NCI-H1105 treated with DMSO at 0.1 percent for 48 hours (cell line): ENCODE measurements at regions not wholly inside any gene's neighbourhood (a gene's known extent, or its start where the extent isn't known, plus 50 kb on each side); places are given as distances from the start of the nearest gene placed in this dataset.

Experiments
- DNase-seq: peaks from one replicate; lab custom pipeline; 2025; lab: John Stamatoyannopoulos, UW

DNA sequence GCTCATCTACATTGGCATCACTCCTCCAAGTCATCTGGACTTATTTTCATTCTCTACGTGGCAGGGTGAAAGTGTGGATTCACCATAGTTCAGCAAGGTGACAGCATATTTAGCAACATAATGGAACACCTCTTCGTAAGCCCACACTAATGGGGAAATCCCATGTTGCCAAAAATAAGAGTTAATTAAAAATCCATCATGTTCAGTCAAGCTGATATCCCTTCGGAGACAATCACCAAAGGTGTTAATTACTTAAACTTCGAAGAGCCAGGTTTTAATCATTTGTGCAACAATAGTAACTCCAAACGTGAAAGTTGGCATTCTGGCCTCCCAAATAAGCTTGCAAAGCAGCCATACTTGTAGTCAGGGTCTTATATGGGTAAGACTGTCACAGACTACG, 242.9 kb downstream of the NSG2 start:
- DNase-seq: no peak

DNA sequence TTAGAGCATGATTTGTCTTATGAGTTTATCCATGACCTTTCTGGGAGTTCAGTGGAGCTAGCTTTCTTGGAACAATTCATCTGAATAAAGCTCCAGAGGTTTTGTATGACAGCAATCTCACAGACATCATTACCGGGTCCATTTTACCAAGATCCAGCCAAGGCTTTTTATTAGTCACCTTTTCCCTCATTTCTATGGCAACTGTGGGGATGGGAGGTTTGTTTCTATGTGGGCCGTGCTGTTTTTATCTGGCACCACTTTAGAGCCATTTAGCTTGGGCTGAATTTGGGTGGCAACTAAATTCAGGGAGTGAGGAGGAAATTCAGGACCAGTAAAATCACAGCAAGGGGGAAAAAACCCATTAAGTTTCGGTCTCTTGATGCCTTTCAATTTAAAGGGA, 245.7 kb downstream of the NSG2 start:
- no peak for DNase-seq

DNA sequence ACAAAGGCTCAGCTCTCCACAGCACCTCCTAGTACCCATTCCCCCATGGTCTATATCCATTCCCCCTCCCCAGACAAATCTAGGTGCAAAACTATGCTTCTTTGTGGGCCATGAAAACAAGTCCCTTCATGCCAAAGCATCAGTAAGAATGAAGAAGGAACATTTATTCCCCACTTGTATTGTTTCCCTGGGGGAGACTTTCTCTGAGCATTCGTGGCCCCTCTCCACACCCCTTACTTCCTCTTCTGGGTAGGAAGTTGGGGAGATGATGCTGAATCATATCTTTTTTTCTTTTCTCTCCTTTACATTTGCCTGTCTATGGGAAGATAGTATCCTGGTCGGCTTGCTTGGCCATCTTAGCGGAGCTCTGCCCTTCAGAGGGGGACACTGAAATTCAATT, 246.8 kb downstream of the NSG2 start:
- no peak for DNase-seq

DNA sequence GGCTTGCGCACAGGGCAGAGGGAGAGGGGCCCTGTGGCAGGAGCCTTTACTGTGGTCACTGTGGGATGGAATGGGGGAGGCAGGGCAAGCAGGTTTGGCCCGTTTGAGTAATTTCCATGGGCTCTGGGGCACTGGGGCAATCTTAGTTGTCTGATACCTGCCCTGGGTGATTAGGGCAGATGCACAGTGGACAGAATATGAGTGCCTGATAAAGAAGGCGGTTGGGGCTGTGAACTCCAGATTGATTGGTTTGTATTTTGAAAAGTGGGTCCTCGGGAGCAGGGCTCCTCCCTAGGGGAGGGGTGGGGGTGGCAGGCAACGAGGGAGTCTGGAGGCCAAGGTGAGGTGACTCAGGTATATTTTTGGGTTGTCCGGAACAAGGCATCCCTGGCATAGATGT, 247.5 kb downstream of the NSG2 start:
- no peak for DNase-seq

DNA sequence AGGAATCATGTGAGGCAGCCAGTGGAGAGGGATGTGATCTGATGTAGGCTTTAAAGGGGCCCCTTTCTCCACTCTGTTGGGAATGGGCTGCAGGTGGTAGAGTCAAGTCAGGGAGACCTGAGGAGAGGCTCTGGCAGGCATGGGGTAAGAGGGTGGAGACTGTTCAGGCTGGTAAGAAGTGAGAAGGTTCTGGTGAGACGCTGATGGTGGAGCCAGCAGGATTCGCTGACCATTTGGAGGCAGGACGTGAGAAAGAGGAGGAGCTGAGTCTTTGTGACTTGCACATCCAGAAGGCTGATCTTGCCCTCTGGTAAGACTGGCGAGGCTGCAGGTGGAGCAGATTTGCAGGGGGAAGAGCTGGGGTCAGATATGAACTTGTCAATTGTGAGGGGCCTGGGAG, 248.0 kb downstream of the NSG2 start:
- DNase-seq: no peak

DNA sequence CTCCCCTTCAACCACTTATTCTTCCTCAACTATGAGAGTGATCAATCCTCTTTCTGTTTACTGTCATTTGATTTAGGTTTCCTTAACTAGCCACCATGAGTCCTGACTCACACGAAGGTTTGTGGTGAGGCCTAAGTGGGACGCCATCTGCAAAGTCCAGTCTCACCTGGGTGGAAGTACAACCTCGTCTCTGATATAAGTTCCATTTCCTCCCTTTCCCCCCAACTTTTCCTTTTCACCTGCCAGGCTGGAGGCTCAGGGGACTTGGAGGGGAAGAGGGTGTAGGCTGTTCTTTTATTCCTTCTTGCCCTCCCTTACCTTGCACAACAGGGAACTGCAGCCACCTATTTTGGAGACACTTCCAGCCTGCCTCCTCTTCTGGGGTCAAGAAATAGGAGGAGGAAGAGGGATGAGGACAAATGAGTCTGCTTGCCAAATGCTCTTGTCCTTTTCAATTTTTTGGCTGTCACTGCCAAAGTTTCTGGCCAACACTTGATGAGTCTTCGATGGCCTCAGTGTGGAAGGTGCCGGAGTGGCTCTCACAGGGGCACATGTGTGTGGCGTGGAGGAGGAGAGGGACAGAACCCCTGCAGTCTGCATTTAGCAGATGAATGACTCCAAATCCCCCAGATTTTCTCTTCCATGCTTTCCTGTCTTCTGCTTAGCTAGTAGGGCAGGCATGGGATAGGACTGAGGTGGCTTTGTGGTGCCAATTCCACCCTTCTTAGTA, 249.6 kb downstream of the NSG2 start:
- DNase-seq: no peak

DNA sequence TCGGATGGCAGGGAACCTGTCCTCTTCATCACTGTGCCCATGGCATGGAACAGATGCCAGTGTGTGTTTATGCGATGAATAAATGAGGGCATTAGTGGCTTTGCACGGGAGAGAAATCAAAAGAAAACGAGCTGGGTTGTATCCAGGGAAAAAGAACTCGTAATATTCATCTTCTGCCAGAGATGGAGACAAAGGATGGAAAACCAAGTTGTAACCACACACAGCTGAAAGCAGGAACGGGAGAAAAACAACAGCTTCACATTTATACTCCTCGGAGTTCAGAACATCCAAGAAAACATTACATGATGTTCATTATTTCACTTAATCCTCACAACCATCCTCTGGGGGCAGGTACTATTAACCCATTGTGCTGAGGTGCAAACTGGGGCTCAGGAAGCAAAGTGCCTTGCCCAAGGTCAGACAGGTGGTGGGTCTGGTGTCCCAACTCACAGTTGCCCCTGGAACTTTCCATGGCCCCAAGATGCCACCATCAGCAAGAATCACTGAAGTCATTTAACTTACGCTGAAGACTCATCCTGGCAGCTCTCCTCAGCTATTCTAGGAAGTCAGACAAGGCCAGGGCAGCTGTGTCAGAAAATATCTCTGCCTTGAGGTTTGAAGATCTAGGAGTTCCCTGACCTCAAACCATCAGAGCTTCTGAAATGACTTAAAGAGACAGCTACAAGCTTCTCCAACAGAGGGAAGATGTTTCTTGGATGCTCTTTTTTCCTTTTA, 250.4 kb downstream of the NSG2 start:
- no peak for DNase-seq

DNA sequence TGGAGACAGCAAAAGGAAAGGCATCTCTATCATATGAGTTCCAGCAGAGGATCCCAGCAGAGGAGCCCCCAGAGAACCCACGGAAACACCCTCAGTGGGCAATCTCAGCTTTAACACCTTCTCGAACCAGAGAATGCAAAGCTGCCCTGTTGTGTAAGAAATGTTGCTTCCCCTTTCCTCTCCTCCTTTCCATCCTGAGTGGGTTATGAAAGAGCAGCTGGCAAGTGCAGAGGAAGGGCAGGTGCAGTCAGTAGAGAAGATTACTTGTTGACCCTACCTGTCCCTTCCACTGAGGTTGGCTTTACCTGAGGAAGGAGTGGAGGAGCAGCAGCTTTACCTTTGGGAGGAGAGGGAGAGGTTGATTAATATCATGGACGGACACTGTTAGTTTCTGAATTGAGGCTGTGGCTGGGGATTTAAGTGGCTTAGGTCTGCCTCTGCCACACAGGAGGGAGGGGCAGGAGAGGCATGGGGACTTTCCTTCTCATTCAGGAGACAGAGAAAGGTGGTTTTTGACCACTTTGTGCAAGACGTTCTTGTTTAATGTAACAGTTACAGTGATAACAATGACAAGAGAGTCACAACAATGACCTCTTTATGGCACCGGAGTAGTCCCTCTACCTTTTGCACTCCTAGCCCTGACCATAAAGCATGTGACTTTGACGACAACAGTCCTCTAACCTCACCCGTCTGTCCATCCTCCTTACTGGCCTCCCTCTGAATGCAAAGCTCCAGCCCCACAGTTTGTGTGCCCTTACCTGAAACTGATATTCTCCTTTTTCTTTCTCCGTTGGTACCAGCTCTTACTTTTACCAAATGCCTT, 254.8 kb downstream of the NSG2 start:
- DNase-seq: no peak

DNA sequence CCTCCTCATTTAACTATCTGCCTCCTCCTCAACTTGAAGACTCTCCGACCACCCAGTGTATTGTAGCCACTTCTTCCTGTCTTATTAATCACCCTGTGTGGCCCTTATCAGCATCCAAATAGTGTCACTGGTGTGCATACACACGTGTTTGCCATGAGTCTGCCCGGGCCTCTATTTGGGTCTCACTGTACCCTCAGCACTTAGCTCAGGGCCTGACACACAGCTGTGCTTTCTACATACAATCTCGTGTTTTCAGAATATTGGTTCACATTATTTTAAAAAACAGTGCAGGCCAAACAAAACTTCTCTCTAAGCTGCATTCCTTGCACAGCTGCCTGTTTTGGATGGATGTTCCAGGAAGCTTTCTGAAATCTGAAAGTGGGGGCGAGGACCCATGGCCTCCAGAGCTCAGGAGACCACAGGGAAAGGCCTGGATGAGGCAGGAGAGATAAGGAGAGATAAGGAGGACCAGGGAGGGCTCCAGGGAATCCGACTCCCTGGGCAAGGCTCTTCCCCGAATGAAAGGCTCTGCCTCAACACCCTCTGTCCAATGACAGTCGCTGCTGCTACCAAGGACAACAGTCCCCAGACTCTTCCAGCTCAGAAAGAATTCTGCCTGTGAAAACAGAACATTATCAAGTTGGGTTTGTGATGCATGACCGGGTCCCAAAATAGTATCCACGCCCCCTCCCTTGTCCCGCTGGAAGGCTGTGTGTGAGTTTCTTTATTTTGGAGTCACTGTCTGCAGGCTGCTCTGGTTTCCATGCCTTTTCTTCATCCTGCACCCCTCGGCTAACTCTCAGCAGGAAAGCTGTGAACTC, 255.6 kb downstream of the NSG2 start:
- no peak for DNase-seq

DNA sequence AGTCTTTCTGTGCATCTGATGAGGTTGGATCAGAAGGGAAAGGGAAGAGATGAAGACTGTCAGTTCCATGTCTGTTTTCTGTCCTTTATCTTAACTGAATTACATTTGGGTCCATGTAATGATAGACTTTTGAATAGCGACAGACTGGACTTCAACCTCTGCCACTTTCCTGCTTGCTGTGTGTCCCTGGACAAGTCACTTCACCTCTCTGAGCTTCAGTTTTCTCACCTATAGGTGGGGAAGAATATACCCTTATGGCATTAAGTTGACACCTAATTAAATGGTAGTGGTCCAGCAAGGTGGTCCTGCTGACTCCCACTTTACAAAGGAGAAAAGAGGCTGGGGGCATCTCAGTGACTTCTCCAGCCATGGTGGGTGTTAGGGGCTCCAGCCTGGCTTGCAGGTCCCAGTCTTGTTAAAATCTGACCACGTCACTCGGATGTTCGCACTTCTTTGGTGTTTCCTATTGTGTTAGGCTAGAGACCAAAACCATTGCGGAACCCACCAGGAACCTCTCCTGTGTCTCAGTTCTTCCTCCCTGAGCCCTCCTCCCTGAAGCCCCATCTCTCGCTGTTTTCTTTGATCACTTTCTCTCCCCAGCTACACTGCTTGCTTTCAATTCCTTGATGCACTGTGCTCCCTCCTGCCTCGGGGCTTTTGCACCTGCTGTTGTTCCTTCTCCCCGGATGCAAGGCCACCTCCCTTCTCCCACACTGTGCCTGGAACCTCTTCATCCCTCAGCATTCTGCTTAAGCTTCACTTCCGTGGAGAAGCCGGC, 256.5 kb downstream of the NSG2 start:
- no peak for DNase-seq

DNA sequence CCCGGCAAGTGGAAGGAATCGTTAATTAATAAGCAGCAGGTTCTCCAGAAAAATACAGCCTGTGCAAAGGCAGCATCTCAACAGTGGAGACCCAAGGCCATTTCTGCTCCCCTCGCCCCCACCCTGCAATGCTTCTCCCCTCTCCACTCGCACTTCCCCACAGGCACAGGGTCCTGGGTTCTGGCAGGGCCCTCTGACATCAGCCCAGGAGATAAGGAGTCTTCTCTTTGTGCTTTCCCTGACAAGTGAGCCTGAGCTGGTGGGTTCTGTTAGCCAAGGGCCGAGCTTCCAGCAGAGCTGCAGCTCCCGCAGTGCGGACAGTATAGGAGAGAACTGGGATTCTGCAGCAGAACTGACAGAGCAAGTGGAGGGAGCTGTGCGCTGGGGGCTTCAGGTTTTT, 257.5 kb downstream of the NSG2 start:
- no peak for DNase-seq

DNA sequence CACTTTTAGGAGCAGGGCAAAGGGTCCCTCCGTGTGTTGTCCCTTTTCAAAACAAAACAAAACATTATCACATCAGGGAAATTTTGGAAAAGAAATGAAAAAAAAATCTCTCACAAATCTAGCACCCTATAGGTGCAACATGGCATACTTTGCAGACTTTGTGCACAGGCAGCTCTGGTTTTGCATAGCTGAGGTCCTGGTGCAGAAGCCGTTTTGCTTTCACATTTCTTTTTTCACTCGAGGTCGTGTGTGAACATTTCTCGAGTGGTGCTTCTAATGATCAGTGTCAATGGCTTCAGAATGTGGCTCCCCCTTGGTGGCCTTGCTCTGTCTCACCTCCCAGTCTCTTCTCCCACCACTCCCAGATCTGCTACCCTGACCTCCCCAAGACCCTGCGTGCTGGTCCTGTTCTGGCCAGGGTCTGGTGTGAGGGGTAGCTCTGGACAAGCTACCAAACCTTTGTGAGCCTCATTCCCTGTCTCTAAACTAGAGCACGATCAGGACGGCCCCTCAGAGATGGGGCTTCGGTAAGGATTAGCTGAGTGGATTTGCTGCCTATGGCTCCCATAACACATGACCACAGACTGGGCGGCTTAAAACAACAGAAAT, 258.0 kb downstream of the NSG2 start:
- no peak for DNase-seq

DNA sequence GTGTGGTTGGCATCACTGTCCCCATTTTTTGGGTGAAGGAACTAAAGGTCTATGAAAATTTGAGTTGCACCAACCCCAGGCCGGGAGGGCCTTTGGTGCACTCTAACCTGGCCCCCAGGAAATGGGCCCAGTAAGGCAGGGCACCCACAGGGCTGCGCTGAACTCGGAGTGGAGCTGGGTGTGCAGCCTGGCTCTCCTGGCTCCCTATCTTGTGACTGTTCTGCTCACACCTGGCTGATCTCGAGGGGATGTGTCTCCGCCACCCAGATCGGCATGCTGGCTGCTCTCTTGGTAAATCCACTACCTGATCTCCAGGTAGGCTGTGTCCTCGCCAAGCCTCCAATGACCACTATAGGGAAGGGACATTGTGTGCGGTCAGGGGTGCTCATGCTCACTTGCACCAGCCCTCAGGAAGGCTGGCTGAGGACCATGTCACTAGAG, 259.8 kb downstream of the NSG2 start:
- no peak for DNase-seq

DNA sequence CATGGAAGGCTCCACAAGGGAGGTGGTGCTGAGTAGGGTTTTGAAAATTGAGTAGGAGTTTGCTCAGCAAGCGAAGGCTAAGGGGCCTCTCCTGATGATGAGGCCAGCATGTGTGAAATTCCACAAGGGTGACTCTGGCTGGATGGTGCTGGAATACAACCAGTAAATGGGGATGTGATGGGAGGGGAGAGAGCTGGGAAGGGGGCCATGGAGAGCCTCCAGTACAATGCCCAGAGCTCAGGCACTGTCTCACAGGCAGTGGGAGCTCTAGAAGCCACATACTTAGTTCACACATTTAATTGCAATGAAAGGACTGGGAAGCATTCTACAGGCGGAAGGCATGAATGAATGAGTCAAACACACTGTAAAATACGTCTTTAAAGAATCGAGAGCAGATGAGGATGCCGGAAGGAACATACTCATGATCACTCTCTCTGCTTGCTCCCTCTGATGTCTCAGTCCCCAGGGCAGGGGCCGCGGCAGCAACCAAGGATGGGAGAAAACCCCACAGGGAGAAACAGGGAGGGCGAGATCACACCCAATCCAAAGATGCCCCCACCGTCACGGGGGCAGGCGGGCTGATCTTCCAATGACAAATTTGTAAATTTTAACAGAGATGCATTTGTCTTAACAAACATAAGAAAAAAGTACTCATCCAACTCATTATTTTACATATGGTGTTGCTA, 261.0 kb downstream of the NSG2 start:
- DNase-seq: no peak

DNA sequence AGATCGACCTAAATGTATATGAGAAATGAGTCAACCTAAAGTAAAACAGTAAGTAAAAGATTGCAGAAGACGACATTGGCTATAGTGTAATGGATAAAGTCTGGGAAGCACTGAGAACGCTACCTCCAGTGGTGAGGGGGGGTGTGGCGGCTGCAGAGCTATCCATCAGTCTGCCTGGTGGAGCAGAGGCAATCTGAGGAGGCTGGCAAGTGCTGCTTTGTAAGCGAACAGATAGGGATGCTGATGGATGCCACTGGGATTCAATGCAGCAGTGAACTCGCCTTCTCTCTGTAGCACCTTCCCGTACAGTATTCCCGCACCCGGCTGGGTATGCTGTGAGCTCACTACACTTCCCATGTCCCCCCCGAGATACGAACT, 261.5 kb downstream of the NSG2 start:
- DNase-seq: no peak

DNA sequence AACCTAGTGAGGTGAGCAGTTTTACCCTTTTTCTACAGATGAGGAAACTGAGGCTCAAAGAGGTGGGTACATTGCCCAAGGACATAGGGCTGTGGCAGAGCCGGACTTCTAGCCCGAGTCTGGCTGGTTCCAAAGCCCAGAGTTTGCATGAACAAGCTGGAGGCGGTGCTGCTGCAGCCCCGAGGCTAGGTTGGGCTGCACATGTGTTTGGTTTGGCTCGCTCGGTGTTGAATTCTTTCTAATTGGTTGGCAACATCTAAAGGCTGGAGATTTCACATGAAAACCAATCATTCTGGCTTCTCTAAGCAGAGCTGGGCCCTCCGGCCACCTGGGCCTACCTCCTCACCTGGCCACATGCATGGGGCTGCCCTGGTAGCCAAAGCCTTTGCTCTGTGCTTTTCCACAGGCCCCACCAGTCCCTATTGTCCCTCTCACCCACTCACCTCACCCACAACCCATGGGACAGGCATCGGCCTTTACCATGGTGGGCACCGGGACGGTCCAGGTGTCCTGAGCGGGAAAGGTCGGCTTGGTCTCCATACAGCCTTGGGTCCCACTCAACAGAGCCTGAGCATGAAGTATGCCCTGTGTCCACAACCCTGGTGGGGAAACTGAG, 262.3 kb downstream of the NSG2 start:
- no peak for DNase-seq

DNA sequence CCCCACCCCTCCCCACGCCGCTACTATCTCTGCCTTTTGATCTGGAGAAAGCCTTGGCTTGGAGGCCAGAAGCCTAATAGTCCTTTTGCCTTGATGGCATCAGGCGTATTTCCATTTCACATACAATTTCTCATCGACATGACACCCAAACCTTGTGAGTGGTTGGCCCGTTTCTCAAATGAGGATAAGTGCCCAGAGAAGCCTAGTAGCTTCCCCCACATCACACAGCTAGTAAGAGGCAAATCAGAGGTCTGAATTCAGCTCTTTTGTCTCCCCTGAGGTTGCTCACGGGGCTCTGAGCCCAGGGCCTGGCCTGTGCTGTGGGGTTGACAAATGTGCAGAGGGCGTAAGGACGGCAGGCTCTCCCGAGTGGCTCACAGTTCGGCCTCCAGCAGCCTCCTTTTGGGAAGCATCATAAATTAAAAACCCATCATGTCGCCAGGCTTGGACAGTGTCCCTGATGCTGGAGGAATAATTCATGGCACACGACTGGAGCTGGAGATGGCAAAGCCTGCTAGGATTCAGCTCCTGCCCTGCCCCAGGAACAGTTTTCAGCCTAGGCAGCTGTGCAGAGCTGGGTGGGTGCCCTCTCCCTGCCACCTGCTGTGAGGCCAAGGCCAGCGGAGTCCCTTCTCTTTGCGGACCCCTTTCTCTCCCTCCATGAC, 263.8 kb downstream of the NSG2 start:
- DNase-seq: no peak

DNA sequence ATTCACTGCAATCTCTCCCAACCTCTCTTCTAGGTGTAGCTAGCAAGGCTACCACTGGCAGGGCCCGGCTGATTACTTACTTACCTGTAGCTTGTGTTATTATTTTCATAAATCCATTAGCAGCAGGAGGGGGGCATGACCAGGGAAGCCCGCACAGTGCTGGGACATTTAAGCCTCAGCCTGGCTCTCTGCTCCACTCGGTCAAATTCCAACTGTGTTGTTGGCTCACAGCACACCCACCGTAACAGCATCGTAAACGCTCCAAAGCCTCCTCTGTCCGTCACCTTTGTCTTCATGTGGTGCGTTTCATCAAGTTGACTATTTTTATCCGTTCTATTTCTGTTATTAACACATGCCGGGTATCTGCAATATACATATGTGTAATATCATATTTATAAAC, 264.7 kb downstream of the NSG2 start:
- DNase-seq: no peak

DNA sequence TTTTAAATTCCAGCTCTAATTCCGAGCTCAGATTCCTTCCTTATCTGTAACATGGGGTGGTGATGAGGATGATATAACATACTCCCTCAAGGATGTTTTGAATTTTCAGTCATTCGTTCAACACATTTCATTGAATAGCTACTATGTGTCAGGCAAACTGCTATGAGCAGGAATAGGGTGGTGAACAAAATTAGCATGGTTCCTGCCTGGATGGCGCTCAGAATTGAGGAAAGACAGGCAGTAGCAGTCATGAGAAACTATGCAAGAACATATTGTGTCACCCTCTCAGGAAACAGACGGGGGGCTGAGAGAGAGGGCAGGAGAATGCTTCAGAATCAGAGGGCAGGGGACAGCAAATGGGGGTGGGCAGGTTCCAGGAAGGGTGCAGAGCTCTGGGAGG, 265.2 kb downstream of the NSG2 start:
- no peak for DNase-seq
